Peyer's patch (tissue), 4 donors: ENCODE measurements at regions not wholly inside any gene's neighbourhood (a gene's known extent, or its start where the extent isn't known, plus 50 kb on each side); places are given as distances from the start of the nearest gene placed in this dataset.

Source experiments
- DNase-seq, 3 donors: peaks; one replicate each; pipeline ENCODE4 v3.0.0-alpha.2; 2017 to 2019
- H3K27ac ChIP-seq, 4 donors: fragments of 200-600 bp; sonication (generic); one replicate each; pipeline ENCODE4 v1.5.1; 2016 to 2019
- H3K27me3 ChIP-seq, 2 donors: fragments of 200-600 bp; sonication (generic); one replicate each; pipeline ENCODE4 v1.5.1; 2019
- H3K36me3 ChIP-seq, 3 donors: fragments of 200-600 bp; sonication (generic); one replicate each; pipeline ENCODE4 v1.5.1; 2016 to 2019
- H3K4me1 ChIP-seq, 4 donors: fragments of 200-600 bp; sonication (generic); one replicate each; pipeline ENCODE4 v1.5.1; 2016 to 2019
- H3K4me3 ChIP-seq, 4 donors: fragments of 200-600 bp; sonication (generic); 1 replicate in 3 of 4; 2 replicates in 1 of 4; pipeline ENCODE4 v1.5.1; 2016 to 2019; ENCODE audit warnings: mild to moderate bottlenecking in 1 of 4
- H3K9me3 ChIP-seq, 4 donors: fragments of 200-600 bp; sonication (generic); one replicate each; pipeline ENCODE4 v1.5.1; 2016 to 2019; ENCODE audit warnings: mild to moderate bottlenecking in 1 of 4
- POLR2A ChIP-seq, 2 donors: fragments of 450-650 bp; IDR thresholded peaks; one replicate each; pipeline ENCODE4 v1.5.1; 2017; ENCODE audit warnings: antibody characterized with exemption in 2 of 2, mild to moderate bottlenecking in 2 of 2, moderate library complexity in 2 of 2
- small RNA-seq, 2 donors: library from RNA; depleted of rRNA; stranded (forward); fragments of <200 nt; gene quantifications; one replicate each; pipeline ENCODE3, GENCODE V24; 2016
- TF ChIP-seq, protein P1 (sequence below), 6 experiments: fragments of 450-650 bp in 4 of 6; fragments of 200-600 bp in 2 of 6; sonication (generic) in 1 of 6; IDR thresholded peaks; one replicate each; pipeline ENCODE4 v1.5.1; 2017 to 2019; ENCODE audit warnings: antibody characterized with exemption in 6 of 6, mild to moderate bottlenecking in 3 of 6, moderate library complexity in 1 of 6

DNA sequence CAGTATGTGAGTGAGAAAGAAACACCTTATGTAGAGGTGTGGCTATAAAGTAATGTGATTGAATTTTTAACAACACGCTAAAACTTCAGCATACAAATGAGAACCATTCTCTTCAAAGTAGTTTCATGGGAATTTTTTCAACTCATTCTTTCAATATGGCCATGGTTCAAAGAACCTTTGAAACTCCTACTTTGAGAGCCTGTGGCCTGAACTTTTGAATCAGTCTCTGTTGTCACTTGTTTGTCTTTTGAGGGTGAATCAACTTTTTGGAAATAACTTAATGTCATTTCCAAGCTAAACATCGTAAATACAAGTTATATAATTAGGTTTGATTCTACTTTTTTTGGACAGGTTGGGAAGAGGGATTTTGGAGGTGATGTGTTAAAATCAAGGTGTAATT is 49.9 kb upstream of the CASK start:
- no peak overlapping the region for H3K27ac ChIP-seq
- H3K4me1 ChIP-seq: no peaks in the 10 kb centered on the region
- no peaks in the 10 kb centered on the region for H3K27me3 ChIP-seq
- H3K9me3 ChIP-seq: no peaks in the 10 kb centered on the region
- no peak overlapping the region for H3K4me3 ChIP-seq
- no peak for DNase-seq
- no peak for TF ChIP-seq POLR2A (IDR thresholded peaks at IDR 0.05)
- TF ChIP-seq, protein P1, sequence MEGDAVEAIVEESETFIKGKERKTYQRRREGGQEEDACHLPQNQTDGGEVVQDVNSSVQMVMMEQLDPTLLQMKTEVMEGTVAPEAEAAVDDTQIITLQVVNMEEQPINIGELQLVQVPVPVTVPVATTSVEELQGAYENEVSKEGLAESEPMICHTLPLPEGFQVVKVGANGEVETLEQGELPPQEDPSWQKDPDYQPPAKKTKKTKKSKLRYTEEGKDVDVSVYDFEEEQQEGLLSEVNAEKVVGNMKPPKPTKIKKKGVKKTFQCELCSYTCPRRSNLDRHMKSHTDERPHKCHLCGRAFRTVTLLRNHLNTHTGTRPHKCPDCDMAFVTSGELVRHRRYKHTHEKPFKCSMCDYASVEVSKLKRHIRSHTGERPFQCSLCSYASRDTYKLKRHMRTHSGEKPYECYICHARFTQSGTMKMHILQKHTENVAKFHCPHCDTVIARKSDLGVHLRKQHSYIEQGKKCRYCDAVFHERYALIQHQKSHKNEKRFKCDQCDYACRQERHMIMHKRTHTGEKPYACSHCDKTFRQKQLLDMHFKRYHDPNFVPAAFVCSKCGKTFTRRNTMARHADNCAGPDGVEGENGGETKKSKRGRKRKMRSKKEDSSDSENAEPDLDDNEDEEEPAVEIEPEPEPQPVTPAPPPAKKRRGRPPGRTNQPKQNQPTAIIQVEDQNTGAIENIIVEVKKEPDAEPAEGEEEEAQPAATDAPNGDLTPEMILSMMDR (IDR thresholded peaks at IDR 0.05): no peak
- no peaks in the 10 kb centered on the region for H3K36me3 ChIP-seq

Small RNA genes lying in the stretch of these regions (small RNA-seq; reads per million reads assigned to genes)
- gene RNU6-1124P (0 reads per million in 2 donors), gene RNU6-630P (0 reads per million in 2 donors), gene Z92545.1 (0 reads per million in 2 donors)
